Peyer's patch (tissue), 4 donors: ENCODE measurements at regions not wholly inside any gene's neighbourhood (a gene's known extent, or its start where the extent isn't known, plus 50 kb on each side); places are given as distances from the start of the nearest gene placed in this dataset.

ENCODE experiments used
- DNase-seq, 3 donors: peaks; one replicate each; pipeline ENCODE4 v3.0.0-alpha.2; 2017 to 2019
- H3K27ac ChIP-seq, 4 donors: fragments of 200-600 bp; sonication (generic); one replicate each; pipeline ENCODE4 v1.5.1; 2016 to 2019
- H3K27me3 ChIP-seq, 2 donors: fragments of 200-600 bp; sonication (generic); one replicate each; pipeline ENCODE4 v1.5.1; 2019
- H3K36me3 ChIP-seq, 3 donors: fragments of 200-600 bp; sonication (generic); one replicate each; pipeline ENCODE4 v1.5.1; 2016 to 2019
- H3K4me1 ChIP-seq, 4 donors: fragments of 200-600 bp; sonication (generic); one replicate each; pipeline ENCODE4 v1.5.1; 2016 to 2019
- H3K4me3 ChIP-seq, 4 donors: fragments of 200-600 bp; sonication (generic); 1 replicate in 3 of 4; 2 replicates in 1 of 4; pipeline ENCODE4 v1.5.1; 2016 to 2019; ENCODE audit warnings: mild to moderate bottlenecking in 1 of 4
- H3K9me3 ChIP-seq, 4 donors: fragments of 200-600 bp; sonication (generic); one replicate each; pipeline ENCODE4 v1.5.1; 2016 to 2019; ENCODE audit warnings: mild to moderate bottlenecking in 1 of 4
- POLR2A ChIP-seq, 2 donors: fragments of 450-650 bp; IDR thresholded peaks; one replicate each; pipeline ENCODE4 v1.5.1; 2017; ENCODE audit warnings: antibody characterized with exemption in 2 of 2, mild to moderate bottlenecking in 2 of 2, moderate library complexity in 2 of 2
- TF ChIP-seq, protein P1 (sequence below), 6 experiments: fragments of 450-650 bp in 4 of 6; fragments of 200-600 bp in 2 of 6; sonication (generic) in 1 of 6; IDR thresholded peaks; one replicate each; pipeline ENCODE4 v1.5.1; 2017 to 2019; ENCODE audit warnings: antibody characterized with exemption in 6 of 6, mild to moderate bottlenecking in 3 of 6, moderate library complexity in 1 of 6

DNA sequence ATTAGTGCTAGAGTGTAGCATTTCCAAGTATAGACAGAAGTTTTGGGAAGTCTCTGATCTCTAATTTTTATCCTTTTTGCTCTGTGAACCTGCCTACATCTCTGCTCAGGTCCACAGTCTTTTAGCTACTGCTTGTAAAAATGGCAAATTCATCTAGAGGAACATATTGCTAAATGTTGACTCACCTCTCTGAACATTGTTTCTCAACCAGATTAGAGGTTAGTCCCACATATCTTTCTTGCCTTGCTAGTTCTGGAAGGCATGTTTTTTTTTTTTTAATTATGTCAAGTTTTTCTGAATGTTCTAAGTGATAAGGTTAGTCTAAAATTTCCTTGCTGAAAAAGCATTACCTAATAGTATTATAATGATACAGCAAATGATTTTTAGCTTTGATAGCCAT is 2889.6 kb upstream of the PCDH20 start:
- H3K27ac ChIP-seq: no peak overlapping the region
- TF ChIP-seq POLR2A (IDR thresholded peaks at IDR 0.05): no peak
- TF ChIP-seq, protein P1, sequence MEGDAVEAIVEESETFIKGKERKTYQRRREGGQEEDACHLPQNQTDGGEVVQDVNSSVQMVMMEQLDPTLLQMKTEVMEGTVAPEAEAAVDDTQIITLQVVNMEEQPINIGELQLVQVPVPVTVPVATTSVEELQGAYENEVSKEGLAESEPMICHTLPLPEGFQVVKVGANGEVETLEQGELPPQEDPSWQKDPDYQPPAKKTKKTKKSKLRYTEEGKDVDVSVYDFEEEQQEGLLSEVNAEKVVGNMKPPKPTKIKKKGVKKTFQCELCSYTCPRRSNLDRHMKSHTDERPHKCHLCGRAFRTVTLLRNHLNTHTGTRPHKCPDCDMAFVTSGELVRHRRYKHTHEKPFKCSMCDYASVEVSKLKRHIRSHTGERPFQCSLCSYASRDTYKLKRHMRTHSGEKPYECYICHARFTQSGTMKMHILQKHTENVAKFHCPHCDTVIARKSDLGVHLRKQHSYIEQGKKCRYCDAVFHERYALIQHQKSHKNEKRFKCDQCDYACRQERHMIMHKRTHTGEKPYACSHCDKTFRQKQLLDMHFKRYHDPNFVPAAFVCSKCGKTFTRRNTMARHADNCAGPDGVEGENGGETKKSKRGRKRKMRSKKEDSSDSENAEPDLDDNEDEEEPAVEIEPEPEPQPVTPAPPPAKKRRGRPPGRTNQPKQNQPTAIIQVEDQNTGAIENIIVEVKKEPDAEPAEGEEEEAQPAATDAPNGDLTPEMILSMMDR (IDR thresholded peaks at IDR 0.05): no peak
- H3K27me3 ChIP-seq: no peaks in the 10 kb centered on the region
- no peak overlapping the region for H3K4me3 ChIP-seq
- no peak for DNase-seq
- no peaks in the 10 kb centered on the region for H3K9me3 ChIP-seq
- H3K36me3 ChIP-seq: no peaks in the 10 kb centered on the region
- H3K4me1 ChIP-seq: no peaks in the 10 kb centered on the region

DNA sequence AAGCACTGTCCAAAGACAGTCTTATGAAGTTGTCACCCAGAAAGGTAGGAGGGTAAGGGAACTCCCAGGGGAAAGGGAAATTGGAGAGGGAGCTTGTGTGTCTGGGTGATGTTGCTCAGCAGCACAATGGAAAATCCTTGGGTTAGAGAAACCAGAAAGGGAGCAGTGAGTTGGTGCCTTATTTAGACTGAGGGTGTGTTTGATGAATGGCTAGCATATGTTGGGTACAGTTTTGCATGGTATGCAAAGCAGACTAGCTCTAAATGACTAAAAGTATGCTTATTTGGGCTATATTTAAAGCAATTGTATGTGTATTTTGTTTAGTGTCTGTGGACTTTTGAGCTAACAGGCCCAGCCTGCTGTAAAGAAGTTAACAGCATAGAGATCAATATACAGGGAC is 2884.6 kb upstream of the PCDH20 start:
- no peak for DNase-seq
- Histone ChIP-seq H3K4me1 (no peaks in the 10 kb centered on the region), H3K27me3 (no peaks in the 10 kb centered on the region), H3K27ac (no peak overlapping the region), H3K36me3 (no peaks in the 10 kb centered on the region), H3K9me3 (no peaks in the 10 kb centered on the region), H3K4me3 (no peak overlapping the region)
- TF ChIP-seq, protein P1 (IDR thresholded peaks at IDR 0.05): no peak
- TF ChIP-seq POLR2A (IDR thresholded peaks at IDR 0.05): no peak

- H3K27ac ChIP-seq: no peak overlapping the region
Measured at GRCh38 chr13:64293923-64294322, 2878.3 kb upstream of the PCDH20 start.

DNA sequence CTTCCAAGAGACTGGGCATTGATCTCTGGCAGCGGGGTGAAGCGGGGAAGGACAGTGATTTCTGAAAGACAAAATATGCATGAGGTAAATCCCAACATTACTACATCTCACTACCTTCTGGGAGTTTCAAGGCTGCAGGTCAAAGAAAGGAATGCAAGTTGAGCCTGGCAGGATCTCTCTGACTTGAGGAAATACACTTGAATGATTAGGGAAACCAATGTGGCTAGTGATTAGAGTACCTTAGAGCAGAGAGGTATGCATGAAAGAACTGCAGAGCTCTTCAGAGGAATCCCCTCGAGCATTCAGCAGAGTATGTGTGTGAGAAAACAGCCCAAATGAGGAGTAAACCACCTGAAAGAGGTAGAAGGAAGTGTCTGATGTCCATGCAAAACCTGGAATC is 2874.1 kb upstream of the PCDH20 start:
- Histone ChIP-seq H3K9me3 (no peaks in the 10 kb centered on the region), H3K4me1 (no peaks in the 10 kb centered on the region), H3K36me3 (no peaks in the 10 kb centered on the region), H3K27ac (no peak overlapping the region), H3K27me3 (no peaks in the 10 kb centered on the region), H3K4me3 (no peak overlapping the region)
- DNase-seq: no peak
- TF ChIP-seq POLR2A (IDR thresholded peaks at IDR 0.05): no peak
- TF ChIP-seq, protein P1 (IDR thresholded peaks at IDR 0.05): no peak

More at GRCh38 chr13:64293923-64294322, 2878.3 kb upstream of the PCDH20 start:
- no peaks in the 10 kb centered on the region for H3K4me1 ChIP-seq
- H3K9me3 ChIP-seq: no peaks in the 10 kb centered on the region
- DNase-seq: no peak
- no peaks in the 10 kb centered on the region for H3K27me3 ChIP-seq
- no peak for TF ChIP-seq POLR2A (IDR thresholded peaks at IDR 0.05)
- TF ChIP-seq, protein P1 (IDR thresholded peaks at IDR 0.05): no peak
- no peaks in the 10 kb centered on the region for H3K36me3 ChIP-seq
- H3K4me3 ChIP-seq: no peak overlapping the region

DNA sequence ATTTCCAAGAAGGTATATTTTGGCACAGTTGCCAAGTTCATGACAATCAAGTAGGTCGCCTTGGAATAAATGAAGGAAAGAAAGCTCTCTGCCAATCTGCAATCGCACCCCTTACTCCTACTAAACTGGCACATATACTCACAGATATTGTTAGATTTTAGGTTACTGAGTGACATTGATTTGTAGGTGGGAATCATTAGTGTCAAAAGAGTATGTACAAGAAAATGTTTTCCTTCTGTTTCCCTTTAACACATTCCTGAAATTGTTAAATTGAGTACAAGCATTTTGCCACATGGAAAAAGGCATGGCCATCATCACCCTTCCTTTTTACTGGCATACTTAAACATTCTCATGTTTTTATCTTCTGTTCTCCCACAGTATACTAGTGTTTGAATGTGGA is 2868.3 kb upstream of the PCDH20 start:
- no peak overlapping the region for H3K27ac ChIP-seq
- DNase-seq: no peak
- no peak overlapping the region for H3K4me3 ChIP-seq
- TF ChIP-seq POLR2A (IDR thresholded peaks at IDR 0.05): no peak
- TF ChIP-seq, protein P1 (IDR thresholded peaks at IDR 0.05): no peak
- H3K36me3 ChIP-seq: no peaks in the 10 kb centered on the region
- H3K9me3 ChIP-seq: no peaks in the 10 kb centered on the region
- no peaks in the 10 kb centered on the region for H3K4me1 ChIP-seq
- H3K27me3 ChIP-seq: no peaks in the 10 kb centered on the region

DNA sequence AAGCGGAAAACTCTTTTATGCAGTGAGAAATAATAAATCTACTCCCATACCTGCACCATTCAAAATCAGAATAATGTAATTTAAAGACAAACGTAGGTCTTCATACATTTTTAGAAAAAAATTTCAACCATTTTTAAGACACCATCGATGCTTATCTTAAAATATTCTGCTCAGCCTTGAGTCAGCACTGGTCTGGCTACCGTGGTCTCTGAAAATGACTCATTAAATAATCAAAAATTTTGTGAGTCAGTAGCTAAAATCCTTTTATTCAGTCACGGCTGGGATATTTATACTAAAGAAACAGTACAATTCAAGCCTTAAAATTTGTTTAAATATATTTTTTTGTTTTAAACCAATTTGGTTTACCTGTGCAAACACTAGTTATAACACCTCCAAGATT is 2862.8 kb upstream of the PCDH20 start:
- no peaks in the 10 kb centered on the region for H3K4me1 ChIP-seq
- DNase-seq: no peak
- H3K36me3 ChIP-seq: no peaks in the 10 kb centered on the region
- H3K27ac ChIP-seq: no peak overlapping the region
- H3K4me3 ChIP-seq: no peak overlapping the region
- H3K27me3 ChIP-seq: no peaks in the 10 kb centered on the region
- H3K9me3 ChIP-seq: no peaks in the 10 kb centered on the region
- TF ChIP-seq, protein P1 (IDR thresholded peaks at IDR 0.05): no peak
- TF ChIP-seq POLR2A (IDR thresholded peaks at IDR 0.05): no peak
